Activated T-helper 1 cell treated with Interleukin-2 at 50 U/mL for 16 hours (primary cell): ENCODE measurements at regions not wholly inside any gene's neighbourhood (a gene's known extent, or its start where the extent isn't known, plus 50 kb on each side); places are given as distances from the start of the nearest gene placed in this dataset.

ENCODE experiments used
- DNase-seq: peaks from one replicate; pipeline ENCODE4 v3.0.0-alpha.2; 2020; ENCODE audit warnings: low read depth

- DNase-seq: no peak
These were observed 57.4 kb upstream of the CXADR start for GRCh38 chr21:17455451-17455850.

- DNase-seq: no peak
These were observed 54.6 kb upstream of the CXADR start for GRCh38 chr21:17458279-17458678.

- no peak for DNase-seq
These were observed 52.7 kb upstream of the CXADR start for GRCh38 chr21:17460094-17460493.

GRCh38 chr21:17461014-17461413, 51.8 kb upstream of the CXADR start:
- DNase-seq: no peak

GRCh38 chr21:17461582-17461981, 51.3 kb upstream of the CXADR start:
- no peak for DNase-seq

GRCh38 chr21:17462276-17462981, 50.4 kb upstream of the CXADR start:
- no peak for DNase-seq
